ENCODE measurements at regions not wholly inside any gene's neighbourhood (a gene's known extent, or its start where the extent isn't known, plus 50 kb on each side); places are given as distances from the start of the nearest gene placed in this dataset.

DNA sequence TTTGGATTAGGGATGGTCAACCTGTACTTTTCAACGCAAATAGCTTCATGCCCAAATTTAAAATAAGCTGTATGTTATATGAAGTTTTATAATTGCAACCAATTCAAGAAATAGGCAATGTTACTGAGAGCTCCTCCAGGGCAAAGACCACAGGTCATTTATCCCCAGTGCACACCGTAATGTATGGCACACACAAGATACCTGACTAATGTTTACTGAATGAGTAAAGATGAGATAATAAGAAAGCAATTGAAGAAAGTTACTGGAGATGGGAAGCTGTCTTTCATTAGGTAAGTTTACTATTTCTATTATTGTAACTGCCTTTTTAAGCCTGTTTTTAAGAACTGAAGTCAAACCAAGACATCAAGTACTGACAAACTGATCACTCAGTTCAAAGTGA, 184.5 kb upstream of the VRK2 start:
- DNase-seq: no peak

DNA sequence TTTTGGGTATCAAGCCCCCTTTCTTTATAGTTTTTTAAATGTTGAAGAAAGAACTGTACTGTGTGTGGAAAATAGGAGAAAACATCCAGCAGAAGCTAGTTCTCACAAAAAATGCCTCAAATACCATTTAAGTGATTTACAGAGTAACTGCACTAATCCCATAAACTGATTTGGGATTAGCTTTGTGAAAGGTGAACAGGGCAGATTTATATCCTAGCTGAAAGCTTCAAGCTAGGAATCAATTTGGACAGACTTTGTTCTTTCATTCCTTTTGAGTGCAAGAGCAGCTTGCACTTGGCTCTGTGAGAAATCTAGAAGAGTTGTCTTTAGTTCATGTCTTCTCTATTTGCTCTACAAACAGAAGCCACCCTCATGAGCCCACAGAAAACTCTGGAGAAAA, 183.9 kb upstream of the VRK2 start:
- DNase-seq: no peak

DNA sequence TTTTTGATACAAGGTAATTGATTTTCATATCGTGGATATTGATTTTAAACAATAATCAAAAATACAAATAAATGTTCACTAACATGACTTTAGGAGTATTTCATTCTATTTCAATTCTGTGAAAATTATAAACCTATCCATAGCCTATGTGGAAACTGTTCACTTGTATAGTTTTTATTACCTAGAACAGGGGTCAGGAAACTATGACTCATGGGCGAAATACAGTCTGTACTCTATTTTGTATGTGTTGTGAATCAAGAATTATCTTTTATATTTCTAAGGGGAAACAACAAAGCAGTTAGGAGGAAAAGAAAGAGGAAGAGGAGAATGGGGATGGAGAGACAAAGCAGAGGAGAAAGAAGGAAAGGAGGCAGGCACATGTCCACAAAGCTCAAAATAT, 181.7 kb upstream of the VRK2 start:
- DNase-seq: no peak

DNA sequence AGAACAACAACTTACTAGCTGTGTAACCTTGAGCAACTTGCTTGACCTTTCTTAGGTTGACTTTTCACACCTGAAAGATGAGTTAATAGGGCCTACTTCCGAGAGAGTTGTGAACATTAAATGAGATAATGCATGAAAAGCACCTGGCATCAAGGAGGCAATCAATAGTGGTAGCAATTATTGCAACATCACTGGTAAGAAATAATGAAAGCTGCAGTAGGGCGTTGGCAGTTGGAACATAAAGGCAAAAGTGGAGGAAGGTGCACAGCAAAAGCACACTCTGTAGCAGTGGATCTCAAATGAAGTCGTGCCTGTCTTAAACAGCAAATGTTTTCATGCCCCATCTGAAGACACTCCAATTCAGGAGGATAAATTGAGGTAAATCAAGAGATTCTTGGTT, 178.9 kb upstream of the VRK2 start:
- no peak for DNase-seq

DNA sequence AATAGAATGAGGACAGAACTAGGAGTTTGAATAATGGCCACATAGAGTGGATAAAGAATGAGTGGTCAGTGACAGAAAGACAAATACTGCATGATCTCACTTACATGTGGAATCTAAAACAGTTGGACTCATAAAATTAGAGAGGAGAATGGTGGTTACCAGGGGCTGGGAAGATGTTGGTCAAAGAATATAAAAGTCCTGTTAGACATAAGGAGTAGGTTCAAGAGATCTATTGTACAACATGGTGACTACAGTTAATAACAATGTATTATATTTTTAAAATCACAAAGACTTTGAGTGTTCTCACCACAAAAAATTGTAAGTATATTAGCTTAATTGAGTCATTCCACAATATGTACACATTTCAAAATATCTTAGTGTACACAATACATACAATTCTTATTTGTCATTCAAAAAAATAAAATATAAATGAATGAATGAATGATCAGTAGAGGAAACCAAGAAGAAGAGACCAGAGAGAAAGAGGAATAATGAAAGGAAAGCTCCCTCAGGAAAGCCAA, 177.9 kb upstream of the VRK2 start:
- no peak for DNase-seq

DNA sequence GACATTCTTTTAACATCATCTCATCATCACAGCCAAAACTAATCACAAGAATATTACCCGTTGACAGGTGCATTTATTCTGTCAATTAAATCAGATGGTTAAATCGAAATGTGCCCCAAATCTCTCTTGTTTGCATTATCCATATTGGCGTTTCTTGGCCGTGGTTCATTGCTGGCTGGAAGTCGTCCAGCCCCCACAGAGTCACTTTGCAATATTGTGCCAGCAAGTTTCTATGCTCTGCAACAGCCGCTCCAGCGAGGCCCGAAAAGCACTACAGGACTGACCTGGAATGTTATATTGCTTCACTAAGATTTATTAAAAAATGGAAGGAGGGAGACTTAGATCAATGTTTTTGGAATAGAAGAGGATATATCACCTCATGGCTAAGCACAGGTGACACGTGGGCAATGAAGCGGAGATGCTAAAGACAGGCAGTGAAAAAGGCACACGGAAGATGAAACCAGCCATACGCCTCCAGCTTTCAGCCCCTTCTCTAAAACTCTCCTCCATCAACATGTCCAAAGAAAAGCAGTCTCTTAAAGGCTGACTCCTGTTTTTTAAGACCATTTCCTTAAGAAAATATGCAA, 176.8 kb upstream of the VRK2 start:
- DNase-seq: no peak

DNA sequence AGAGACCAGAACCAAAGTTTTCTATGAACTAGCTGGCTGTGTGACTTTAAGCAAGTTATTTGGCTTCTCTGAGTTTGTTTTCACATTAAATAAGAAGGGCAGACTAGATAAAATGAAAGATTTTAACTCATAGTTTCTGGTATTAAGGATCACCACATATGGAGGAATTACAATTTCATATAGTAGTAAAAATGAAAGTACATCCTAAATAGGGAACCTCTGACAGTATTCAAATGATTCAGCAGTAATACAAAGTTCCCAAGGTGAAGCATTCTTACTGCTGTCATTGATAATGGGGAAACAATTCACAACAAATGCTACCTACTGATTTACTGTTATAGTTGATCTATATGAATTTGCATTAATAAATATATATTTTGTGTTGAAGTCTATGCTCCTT, 170.3 kb upstream of the VRK2 start:
- DNase-seq: no peak

DNA sequence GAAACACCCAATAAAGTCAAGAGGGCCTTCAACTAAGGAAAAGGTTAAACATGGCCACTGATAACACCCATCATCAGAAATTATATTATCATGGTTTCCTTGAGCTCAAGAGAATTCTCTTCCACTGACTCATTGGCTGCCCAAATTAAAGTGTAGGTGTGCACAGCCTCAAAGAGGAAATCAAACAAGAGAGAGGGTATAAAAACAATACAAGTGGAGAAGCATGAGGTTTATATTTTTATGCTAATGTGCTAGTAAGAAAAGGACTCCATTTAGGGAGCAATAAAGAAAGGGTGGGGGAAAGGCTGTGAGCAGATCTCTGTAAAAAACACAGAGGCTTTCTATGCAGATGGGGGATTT, 168.8 kb upstream of the VRK2 start:
- DNase-seq: no peak

DNA sequence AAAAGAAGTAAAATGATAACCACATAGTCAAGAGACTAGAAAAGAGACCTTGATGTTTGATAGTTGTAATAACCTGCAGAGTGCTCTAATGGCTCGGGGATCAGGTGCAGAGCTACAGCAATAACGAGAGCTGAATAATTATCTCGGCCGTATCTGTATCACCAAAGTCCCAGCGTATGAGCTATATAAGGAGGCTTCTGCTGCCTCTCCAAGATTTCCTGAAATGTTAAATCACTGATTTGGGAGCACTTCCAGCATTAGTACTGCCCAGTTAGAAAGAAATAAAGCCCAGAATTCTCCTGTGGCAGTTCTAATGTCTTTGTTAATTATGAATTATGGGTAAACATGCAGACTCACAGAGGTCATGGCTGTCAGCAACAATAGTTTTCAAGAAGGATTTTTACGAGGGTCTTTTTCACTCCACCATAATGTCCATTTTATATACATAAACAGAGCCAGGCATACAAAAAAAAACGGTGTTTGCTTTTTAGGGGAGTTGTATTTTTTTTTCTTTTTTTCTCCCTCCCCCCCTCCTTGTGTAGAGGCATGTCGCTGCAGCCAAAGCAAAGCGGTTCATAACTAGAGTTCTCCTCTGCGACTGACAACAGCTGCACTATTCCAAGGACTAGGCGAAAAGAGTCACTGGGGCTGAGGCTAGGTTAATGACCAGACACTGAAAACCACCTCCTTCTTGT, 168.3 kb upstream of the VRK2 start:
- DNase-seq: no peak

DNA sequence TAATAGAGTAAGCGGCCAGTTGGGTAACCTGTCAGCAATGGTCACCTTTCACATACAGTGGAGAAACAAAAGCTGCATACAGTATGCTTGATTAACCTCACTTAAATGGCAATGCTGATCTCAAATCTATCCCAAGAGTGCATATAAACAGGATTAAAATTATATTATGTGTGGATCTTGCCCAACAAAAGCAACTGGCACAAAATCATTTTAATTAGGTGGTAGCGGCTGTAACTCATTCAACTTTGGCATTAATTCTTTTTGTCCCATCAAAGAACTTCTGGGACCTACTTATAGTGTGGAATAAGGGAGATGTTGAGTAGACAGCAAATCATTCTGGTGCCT, 167.8 kb upstream of the VRK2 start:
- no peak for DNase-seq

DNA sequence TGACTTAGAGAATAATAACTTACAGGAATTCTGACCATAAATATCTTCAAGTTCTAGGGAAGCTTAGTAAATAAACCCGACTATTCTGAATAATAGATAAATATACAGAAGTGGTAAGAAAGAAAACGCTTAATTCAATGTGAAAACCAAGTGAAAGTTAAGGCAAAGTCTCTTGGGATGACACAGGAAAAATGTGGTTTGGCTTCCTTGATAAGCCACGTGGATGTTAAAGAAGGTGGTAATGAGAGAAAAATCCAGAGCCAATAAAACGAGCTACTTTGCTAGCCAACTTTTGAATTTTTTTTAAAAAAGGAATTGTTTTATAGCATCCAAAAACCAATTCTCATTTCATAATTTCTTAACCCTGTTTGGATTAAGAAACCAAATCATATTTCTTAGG, 166.2 kb upstream of the VRK2 start:
- DNase-seq: no peak

DNA sequence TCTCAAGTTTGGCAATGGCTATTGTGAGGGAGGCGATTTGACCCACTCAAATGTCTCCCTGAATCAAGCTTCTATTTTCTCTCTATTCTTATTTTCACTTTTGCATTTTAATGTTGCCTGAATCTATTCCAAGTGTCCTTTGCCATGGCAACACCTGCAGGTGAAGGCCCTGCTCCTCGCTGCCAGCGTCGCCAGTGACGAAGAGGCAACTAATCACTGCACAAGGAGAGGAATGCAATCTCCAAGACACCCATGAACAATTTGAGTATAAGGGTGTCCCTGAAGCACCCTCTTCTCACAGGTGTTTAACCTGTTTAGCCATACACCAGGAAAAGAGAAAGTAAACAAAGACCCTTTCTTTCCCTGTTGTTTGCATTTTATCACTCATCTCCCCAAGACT, 165.6 kb upstream of the VRK2 start:
- DNase-seq: no peak

DNA sequence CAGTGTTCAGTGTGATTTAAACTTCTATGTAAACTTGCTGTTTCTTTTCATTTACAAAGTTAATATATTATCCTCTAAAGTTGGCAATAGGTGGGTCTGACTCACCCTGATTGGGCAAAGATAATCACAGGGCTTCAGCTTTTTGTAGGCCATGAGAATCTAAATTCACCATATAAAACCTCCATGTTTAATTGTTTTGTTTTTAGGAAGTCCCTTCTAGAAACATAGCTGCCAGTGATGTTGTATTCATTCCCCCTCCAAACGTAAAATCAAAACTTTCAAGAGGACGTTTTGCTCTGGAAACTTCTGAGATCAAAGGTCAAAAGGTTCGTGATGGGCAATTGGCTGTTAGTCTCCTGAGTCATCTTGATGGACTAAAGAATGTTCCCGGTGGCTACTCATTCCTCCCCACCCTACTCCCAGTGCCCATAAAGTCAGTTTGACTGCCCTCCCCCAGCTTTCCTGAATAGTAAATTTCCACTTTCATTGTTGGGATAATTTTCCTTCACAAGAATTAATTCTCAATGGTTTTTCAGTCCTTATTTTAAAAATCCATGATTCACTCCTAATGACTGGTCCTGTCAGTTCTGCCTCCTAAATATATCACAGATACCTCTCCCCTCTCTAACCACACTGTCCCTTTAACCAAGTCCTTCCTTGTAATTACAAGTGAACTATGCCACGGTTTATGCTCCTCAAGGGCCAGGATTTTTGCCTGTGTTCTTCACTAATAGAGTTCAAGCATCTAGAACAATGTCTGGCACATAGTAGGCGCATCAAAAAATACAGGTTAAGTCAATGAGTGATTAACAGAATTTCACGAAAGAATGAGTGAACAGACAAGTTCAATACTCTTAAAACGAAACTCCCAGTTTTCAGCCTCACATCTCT, 164.4 kb upstream of the VRK2 start:
- no peak for DNase-seq

DNA sequence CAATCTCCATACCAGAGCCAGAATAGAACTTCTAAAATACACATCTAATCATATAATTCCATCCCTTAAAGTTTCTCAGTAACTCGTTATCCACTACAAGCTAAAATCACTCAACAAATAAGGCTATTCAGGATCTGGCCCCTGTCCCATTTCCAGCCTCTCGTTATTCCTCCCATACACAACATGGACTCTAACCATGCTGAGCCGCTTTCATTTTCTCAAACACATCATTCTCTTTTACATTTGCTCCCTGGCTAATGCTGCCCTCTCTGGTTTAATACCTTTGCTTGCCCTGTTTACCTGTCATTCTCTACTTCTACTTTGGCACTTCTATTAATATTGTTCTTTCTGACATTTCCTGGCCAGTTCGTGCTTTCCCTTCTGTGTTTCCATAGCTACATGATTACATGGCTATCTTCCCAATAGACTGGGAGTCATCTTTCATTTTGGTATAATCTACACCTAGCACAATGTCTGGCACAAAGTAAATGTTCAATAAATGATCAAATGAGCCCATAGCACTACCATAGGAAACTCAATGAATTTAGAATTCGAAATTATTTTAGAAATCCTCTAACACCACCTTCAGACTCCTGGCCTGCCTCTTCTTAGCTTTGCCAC, 163.6 kb upstream of the VRK2 start:
- no peak for DNase-seq

DNA sequence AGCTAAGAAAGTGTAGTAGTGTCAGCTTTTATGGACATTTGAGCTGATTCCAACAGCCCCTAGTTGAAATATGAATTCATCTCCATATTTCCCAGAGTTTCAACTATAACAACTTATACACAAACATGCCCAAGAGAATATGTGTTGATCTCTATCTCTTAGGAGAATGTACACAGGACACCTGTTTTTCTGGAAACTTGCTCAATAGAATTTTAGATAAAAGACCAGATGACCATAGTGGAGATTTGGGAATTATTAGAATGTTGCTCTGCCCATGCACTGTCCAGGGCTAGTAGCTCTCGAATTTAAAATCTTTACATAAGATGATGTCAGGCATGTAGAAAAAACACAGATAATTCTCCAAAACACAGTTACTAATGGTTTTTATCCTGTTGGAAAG, 162.3 kb upstream of the VRK2 start:
- DNase-seq: no peak

DNA sequence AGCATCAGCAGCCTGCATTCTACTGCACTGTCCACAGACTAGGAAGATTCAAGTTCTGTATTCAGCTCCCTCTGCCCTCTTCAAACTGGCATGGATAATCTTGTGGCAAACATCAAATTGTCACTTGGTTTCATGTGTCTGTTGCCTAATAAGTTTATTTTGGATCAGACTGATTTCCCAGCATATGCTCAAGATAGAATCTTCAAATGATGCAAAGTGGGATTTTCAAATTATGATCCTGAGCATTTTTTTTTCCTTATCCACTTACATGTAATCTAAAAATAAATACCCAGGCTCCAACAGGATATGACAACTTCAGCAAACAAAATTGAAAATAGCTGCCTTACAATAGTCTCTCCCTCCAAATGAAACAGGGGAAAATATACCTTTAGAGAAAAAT, 160.9 kb upstream of the VRK2 start:
- no peak for DNase-seq

DNA sequence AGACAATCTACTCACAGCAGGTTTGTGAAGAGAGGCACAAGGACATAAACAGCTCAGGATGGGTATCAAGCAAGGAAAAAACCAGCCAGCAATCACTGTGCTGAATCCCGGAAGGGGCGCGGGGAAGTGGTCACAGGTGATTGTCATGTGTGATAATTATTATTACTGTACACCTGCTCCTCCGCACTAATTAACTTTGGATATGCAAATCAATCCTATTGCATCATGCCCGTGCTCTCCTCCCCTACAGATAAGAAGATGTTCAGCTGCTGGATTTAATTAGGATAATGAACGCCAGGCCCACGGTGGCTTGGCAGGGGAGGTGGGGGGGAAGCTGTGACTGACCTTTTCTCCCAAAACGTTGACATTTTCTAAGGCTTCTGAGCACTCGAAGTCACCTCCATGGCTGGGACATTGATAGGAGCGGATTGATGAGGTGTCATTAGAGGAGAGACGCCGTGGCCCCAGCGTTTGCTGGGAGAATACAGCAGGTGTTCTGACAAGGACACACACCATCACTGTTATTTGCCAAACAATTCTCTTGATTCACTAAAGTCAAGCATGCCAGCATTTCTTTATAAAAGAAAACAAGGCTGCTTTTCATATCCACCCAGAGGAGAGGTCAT, 160.3 kb upstream of the VRK2 start:
- DNase-seq: no peak

DNA sequence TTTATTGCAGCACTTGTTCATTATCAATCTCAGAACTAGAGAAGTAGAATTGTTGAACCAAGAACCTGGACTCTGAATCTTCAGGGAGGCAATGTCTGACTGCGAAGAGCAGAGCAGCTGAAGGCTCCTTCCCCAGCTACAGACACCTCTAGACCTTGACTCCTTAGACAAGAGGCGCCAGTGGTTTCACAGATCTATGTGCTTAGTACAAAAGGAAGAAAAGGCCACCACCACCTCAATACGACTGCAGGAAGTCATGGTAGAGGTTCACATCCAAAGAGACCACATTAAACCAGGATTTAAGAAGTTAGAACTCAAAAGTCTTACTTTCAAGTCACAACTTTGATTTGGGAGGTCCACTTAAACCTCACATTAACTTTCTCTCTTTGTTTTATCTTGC, 158.1 kb upstream of the VRK2 start:
- no peak for DNase-seq

DNA sequence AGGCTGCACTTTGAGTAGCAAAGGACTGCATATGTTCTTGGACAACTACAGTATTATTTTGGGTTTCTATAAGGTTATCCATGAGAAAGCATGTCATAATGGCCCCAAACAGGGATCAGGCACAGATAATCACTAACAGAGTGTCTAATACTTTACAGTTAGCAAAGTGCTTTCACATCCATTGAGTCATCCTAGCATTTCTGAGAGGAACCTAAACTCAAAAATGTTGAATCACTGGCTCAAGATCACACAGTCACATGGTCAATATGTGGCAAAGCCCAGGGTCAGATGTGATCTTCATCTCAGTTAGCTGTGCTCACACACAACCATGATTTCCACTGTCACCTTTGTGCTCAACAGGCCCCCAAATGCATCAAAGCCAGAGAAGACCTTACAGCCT, 156.1 kb upstream of the VRK2 start:
- DNase-seq: no peak

DNA sequence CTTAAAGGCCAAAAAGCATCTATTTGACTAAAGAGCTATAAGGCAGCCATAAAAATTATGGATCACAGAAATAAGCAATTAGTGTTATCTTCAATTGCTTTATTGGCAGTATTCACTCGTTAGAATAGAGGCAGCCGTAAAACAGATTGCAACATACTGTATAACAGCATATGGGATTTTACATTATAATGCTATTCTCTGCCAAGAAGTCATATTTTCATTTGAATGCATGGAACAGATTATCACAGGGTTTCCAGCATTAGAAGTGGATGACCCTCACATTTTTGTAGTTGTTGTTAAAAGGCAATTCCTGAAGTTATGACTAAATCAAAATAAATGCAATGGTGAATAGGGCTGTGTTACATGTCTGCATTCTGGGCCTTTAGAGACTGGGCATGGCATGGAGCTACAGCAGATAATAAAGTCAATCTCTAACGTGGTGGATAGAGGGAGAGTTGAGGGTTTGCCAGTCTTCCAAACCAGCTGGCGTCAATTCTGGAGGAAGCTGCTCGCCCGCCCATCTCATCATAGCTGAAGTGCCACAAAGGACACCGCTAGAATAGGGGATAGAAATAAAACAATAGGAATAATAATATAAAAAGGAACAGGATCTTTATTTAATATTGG, 155.4 kb upstream of the VRK2 start:
- no peak for DNase-seq

DNA sequence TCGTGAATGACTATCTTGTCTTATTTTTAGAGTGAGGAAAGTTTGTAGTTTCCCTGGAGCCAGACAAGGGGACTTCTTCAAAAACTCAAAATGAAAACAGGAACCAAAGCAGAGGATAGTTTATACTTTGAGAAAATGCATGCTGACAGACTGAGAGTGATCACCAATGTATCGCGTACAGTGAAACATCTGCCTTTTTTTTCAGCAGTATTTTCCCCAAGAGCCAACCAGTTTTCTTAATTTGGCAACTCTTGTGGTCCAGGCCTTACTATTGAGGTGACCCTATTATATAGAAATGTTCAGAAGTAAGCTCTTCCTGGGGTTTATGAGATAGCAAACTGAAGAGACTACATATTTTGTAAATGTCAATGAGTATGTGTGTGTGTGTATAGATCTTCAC, 153.7 kb upstream of the VRK2 start:
- no peak for DNase-seq

DNA sequence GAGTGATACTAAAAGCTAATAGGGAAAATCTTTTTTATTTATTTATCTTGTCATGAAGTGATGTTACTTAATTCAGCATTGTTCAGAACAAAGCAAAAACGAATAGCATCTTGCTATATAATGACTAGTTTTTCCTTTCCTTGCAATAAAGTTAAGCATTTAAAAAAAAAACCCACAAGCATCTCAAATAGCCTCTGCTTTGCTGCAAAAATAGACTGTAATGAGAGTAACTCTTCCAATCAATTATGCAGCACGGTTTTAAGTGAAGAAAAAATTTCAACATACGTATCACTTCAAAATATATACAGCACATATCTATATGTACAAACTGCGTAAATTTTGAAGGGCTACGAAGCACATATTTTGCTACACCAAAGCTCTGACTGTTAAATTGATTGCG, 153.3 kb upstream of the VRK2 start:
- no peak for DNase-seq

DNA sequence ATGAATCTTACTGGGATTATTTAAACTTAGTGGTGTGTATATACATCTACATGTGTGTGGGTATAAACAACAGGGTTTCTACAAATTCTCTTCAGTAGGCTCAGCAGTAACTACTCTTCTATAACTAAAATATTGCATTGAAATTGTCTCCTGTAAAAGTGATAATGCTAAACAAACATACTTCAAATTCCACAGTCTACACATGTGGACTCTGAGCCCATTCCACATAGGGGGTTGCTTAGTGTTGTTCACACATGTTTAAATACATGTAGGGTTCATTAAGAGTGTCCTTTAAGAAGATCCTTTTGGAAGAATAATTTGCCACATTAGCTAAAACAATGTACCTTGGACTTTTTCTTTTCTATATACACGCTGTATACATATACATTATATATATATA, 152.8 kb upstream of the VRK2 start:
- no peak for DNase-seq
